Adipocyte (in vitro differentiated cells): ENCODE measurements at regions not wholly inside any gene's neighbourhood (a gene's known extent, or its start where the extent isn't known, plus 50 kb on each side); places are given as distances from the start of the nearest gene placed in this dataset.
"Not testable (repeated sequence)": the region's sequence is repeated elsewhere in the genome, so short reads cannot be mapped to it uniquely, and the experiment has no call there.

Source experiments
- DNase-seq: peaks from one replicate; pipeline ENCODE4 v3.0.0-alpha.2; 2015; ENCODE audit warnings: low read depth
- H3K27me3 ChIP-seq: replicated peaks from 2 replicates; pipeline ENCODE4 v1.7.0; 2013; ENCODE audit warnings: mild to moderate bottlenecking, low read length, moderate library complexity; ENCODE audit not compliant: control insufficient read depth, insufficient read depth
- H3K36me3 ChIP-seq: 2 replicates; pipeline ENCODE4 v1.7.0; 2013; ENCODE audit warnings: low read length, mild to moderate bottlenecking, moderate library complexity; ENCODE audit not compliant: control insufficient read depth, insufficient read depth, severe bottlenecking
- H3K4me1 ChIP-seq: 2 replicates; pipeline ENCODE4 v1.7.0; 2013; ENCODE audit warnings: mild to moderate bottlenecking, low read length, moderate library complexity; ENCODE audit not compliant: control insufficient read depth, insufficient read depth
- H3K4me3 ChIP-seq: 2 replicates; pipeline ENCODE4 v1.7.0; 2013; ENCODE audit warnings: mild to moderate bottlenecking, low read length, moderate library complexity
- H3K9ac ChIP-seq: 2 replicates; pipeline ENCODE4 v1.7.0; 2013; ENCODE audit warnings: mild to moderate bottlenecking, low read length, moderate library complexity
- H3K9me3 ChIP-seq: 2 replicates; pipeline ENCODE4 v1.7.0; 2013; ENCODE audit warnings: mild to moderate bottlenecking, low read length, moderate library complexity; ENCODE audit not compliant: control insufficient read depth

GRCh38 chr2:58466804-58467203 lies 225.7 kb upstream of the FANCL start:
- H3K4me1 ChIP-seq = no peaks in the 10 kb centered on the region
- no peak for DNase-seq
- no peak overlapping the region for H3K9ac ChIP-seq
- no peaks in the 10 kb centered on the region for H3K27me3 ChIP-seq
- no peaks in the 10 kb centered on the region for H3K9me3 ChIP-seq
- no peaks in the 10 kb centered on the region for H3K36me3 ChIP-seq
- no peak overlapping the region for H3K4me3 ChIP-seq

GRCh38 chr2:58466021-58466420 lies 224.9 kb upstream of the FANCL start:
- not testable (repeated sequence) for H3K36me3 ChIP-seq, H3K9me3 ChIP-seq, H3K27me3 ChIP-seq, DNase-seq, H3K9ac ChIP-seq, H3K4me3 ChIP-seq, H3K4me1 ChIP-seq

GRCh38 chr2:58460670-58461069 lies 219.5 kb upstream of the FANCL start:
- no peak for DNase-seq
- Histone ChIP-seq H3K36me3 (no peaks in the 10 kb centered on the region), H3K9ac (no peak overlapping the region), H3K4me1 (no peaks in the 10 kb centered on the region), H3K9me3 (no peaks in the 10 kb centered on the region), H3K4me3 (no peak overlapping the region), H3K27me3 (no peaks in the 10 kb centered on the region)

- Histone ChIP-seq H3K36me3 (no peaks in the 10 kb centered on the region), H3K9ac (no peak overlapping the region), H3K4me1 (peaks cover 8% of the 10 kb centered on the region), H3K27me3 (no peaks in the 10 kb centered on the region), H3K4me3 (no peak overlapping the region), H3K9me3 (no peaks in the 10 kb centered on the region)
- DNase-seq = no peak
Observed at GRCh38 chr2:58449286-58450010, 208.3 kb upstream of the FANCL start.

DNA sequence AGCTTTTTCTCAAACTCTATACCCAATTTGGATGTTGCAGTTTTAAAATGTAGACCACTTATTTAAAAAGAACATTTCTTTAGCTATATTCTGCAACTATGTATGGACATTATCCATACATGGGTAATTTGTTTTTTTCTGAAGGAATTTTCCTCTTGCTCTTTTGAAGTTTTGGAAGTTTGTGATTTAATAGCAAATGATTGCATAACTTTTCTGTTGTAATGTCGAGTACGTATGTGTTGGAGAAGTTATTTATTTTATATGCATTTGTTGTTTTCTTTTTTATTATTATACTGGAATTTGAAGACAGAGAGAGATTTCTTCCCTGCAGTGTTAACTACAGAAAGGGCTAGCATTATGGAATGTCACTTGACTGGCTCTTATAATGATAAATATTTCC lies 207.7 kb upstream of the FANCL start:
- H3K4me3 ChIP-seq = no peak overlapping the region
- DNase-seq = no peak

DNA sequence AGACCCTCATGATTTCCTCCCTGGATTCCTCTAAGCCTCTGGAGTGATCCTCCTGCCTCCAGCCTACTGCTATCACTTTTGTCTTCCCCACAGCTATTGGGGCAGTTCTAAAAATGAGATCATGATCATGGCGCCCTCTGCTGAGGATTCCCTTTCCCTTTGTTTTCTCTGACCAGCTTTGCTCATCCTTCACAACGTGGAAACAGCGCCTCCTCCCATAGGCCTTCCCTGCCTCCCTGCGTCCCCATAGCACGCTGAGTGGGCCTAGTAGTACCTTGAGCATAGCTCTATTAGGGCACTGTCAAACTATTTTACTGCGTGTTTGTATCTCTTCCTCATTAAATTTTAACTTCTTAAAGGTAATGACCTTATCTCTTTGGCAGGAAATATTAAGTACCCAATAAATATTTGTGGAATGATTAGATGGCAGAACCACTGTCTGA lies 207.0 kb upstream of the FANCL start:
- peak; percentile 81 for DNase-seq
- Histone ChIP-seq H3K36me3 (no peaks in the 10 kb centered on the region), H3K9me3 (no peaks in the 10 kb centered on the region), H3K4me1 (peaks cover 8% of the 10 kb centered on the region), H3K9ac (no peak overlapping the region), H3K4me3 (no peak overlapping the region), H3K27me3 (no peaks in the 10 kb centered on the region)

More for the DNA sequence above, 207.7 kb upstream of the FANCL start:
- no peaks in the 10 kb centered on the region for H3K27me3 ChIP-seq
- H3K9me3 ChIP-seq = no peaks in the 10 kb centered on the region
- no peak overlapping the region for H3K9ac ChIP-seq
- no peaks in the 10 kb centered on the region for H3K36me3 ChIP-seq
- peaks cover 8% of the 10 kb centered on the region for H3K4me1 ChIP-seq

GRCh38 chr2:58447586-58447985 lies 206.5 kb upstream of the FANCL start:
- no peak for DNase-seq
- H3K27me3 ChIP-seq = no peaks in the 10 kb centered on the region
- no peak overlapping the region for H3K4me3 ChIP-seq
- peaks cover 8% of the 10 kb centered on the region for H3K4me1 ChIP-seq
- H3K9me3 ChIP-seq = no peaks in the 10 kb centered on the region
- no peak overlapping the region for H3K9ac ChIP-seq
- no peaks in the 10 kb centered on the region for H3K36me3 ChIP-seq

GRCh38 chr2:58441643-58442042 lies 200.5 kb upstream of the FANCL start:
- no peak overlapping the region for H3K4me3 ChIP-seq
- no peaks in the 10 kb centered on the region for H3K27me3 ChIP-seq
- H3K36me3 ChIP-seq = no peaks in the 10 kb centered on the region
- no peak for DNase-seq
- no peaks in the 10 kb centered on the region for H3K9me3 ChIP-seq
- no peaks in the 10 kb centered on the region for H3K4me1 ChIP-seq
- no peak overlapping the region for H3K9ac ChIP-seq

DNA sequence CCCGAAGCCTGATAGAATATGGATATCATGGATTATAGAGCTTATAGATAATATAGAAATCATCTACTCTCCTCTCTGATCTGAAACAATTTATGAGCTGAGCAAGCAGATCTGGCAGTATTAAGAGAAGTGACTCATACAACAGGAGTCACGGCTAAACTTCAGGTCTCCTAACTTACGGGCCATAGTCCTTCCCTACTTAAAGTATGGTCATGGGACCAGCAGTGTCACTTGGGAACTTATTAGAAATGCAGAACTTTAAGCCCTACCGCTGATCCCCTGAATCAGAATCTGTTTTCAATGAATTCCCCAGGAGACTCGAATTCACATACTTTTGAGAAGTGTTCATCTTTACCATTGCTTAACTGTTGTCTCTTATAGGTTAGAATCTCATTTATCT lies 195.7 kb upstream of the FANCL start:
- Histone ChIP-seq H3K36me3 (no peaks in the 10 kb centered on the region), H3K4me3 (no peak overlapping the region), H3K9me3 (no peaks in the 10 kb centered on the region), H3K27me3 (no peaks in the 10 kb centered on the region), H3K4me1 (no peaks in the 10 kb centered on the region), H3K9ac (no peak overlapping the region)
- no peak for DNase-seq

DNA sequence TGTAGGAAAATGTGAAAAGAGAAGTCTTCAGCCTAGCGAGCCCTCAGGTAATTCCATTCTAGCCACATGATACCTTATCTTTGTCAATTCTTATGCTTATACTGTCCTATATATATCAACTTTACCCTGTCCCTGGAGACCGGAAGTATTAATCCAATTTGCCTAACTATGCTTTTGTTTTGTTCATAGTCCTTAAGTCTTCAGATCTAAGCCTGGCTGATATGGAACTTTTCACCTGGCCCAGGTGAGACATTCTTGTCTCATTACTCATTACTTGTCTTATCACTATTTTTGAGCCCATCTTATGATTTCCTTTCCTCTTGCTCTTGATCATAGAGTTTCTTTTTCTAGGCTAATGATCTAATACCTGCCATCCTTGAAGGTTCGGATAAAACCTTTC lies 194.1 kb upstream of the FANCL start:
- no peaks in the 10 kb centered on the region for H3K4me1 ChIP-seq
- no peaks in the 10 kb centered on the region for H3K9me3 ChIP-seq
- no peak overlapping the region for H3K9ac ChIP-seq
- no peak for DNase-seq
- H3K27me3 ChIP-seq = no peaks in the 10 kb centered on the region
- H3K36me3 ChIP-seq = no peaks in the 10 kb centered on the region
- H3K4me3 ChIP-seq = no peak overlapping the region

GRCh38 chr2:58434692-58435091 lies 193.6 kb upstream of the FANCL start:
- Histone ChIP-seq H3K9me3 (no peaks in the 10 kb centered on the region), H3K36me3 (no peaks in the 10 kb centered on the region), H3K27me3 (no peaks in the 10 kb centered on the region), H3K4me3 (no peak overlapping the region), H3K9ac (no peak overlapping the region), H3K4me1 (no peaks in the 10 kb centered on the region)
- no peak for DNase-seq
